HG02610 (cell line): ENCODE measurements at regions not wholly inside any gene's neighbourhood (a gene's known extent, or its start where the extent isn't known, plus 50 kb on each side); places are given as distances from the start of the nearest gene placed in this dataset.
"Not testable (repeated sequence)": the region's sequence is repeated elsewhere in the genome, so short reads cannot be mapped to it uniquely, and the experiment has no call there.

ENCODE experiments used
- ATAC-seq: cut with Tn5 transposase; IDR thresholded peaks from one replicate; pipeline ENCODE4 v1.9.1; 2021; ENCODE audit warnings: mild to moderate bottlenecking, moderate library complexity; ENCODE audit not compliant: unreplicated experiment

DNA sequence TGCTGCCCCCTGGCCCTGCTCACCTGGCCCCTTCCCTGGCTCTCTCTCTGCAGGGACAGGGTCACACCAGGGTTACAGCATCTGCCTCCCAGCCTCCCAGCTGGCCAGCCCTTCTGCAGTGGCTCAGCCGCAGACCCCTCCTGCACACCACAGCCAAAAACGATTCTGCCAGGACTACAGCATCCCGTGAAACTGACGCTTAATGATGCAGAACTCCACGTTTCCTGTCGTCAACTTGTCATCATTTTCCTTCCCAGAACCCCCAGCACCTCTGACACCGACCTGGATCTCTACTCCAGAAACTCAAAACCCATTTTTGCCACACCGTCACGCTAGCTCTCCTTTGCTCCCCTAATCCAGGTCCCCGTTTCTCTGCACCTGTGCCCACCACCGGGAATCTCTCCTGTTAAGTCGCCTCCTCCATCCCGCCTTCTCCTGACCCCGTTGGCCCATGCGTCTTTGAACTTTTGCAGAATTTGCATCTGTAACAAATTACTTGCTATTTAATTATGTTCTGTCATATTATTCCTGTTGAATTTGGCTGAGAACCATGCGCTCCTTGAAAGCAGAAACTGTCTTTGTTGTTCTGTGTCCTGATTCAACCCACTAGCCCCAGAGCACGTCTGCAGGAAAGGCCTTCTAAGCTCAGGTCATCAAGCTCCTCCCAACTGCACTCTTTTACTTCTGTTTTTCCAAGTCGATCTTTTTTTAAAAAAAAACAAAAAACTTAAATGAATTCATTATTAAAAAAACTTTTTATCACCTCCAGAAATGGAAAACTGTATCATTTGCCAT, 173.2 kb upstream of the COPS8 start:
- no peak for ATAC-seq

DNA sequence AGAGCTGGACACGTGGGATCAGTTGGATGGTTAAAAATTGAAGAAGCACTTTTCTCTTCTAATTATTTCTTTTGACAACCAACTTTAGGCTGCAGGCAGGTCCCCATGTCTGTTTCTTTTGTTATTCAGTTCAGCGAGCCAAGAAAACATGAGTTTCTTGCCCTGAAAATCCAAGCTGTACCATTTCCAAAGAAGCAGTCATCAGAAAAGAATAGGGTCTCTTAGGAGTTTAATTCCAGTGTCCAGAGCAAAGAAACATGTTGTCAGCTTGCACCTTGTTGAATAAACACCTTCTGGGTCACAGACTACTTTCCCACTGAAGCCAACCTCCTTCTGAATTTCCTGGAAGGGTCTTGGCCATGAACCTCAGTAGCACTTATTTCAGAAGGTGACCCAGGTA, 170.5 kb upstream of the COPS8 start:
- ATAC-seq, result no peak

GRCh38 chr2:236915726-236916125, 170.0 kb upstream of the COPS8 start:
- ATAC-seq, result no peak

GRCh38 chr2:236916181-236916580, 169.5 kb upstream of the COPS8 start:
- no peak for ATAC-seq

GRCh38 chr2:236916651-236917050, 169.0 kb upstream of the COPS8 start:
- no peak for ATAC-seq

GRCh38 chr2:236917164-236917563, 168.5 kb upstream of the COPS8 start:
- no peak for ATAC-seq

DNA sequence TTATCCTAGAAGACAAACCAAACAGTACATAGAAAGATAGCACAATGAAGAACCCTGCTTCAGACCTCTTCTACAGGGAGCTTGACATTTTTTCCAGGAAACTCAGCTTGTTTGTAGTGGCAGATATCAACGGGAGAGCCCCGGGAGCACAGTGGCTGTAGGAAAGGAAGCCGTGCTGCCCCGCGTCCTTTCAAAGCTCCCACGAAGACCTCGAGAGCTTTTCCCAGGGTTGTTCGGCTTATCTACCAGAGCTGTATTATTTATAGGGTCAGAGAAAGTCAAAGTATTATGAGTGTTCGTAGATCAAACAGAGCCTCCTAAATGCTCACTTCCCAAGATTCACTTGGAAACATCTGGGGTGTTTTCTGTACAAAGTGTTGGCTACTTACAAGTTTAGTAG, 167.1 kb upstream of the COPS8 start:
- ATAC-seq, result no peak

- ATAC-seq, result no peak
Measured at GRCh38 chr2:236919209-236919608, 166.5 kb upstream of the COPS8 start.

DNA sequence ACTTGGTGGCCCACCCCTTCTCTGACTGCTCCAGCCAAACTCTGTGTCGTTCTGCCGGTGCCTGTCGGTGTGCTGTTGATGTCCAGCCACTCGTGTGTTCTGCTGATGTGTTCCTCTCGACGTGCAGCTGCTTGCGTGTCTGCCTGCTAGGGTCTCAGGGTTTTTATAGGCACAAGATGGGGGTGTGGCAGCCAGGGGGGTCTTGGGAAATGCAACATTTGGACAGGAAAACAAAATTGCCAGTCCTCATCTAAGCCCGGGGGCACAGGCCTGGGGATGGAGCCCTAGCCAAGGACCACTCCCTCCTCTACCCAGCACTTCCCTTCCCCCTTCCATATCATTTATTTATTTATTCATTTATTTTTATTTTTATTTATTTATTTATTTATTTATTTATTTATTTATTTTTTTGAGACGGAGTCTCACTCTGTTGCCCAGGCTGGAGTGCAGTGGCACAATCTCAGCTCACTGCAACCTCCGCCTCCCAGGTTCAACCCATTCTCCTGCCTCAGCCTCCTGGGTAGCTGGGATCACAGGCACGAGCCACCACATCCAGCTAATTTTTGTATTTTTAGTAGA, 165.8 kb upstream of the COPS8 start:
- ATAC-seq, result not testable (repeated sequence)

GRCh38 chr2:236922061-236922460, 163.6 kb upstream of the COPS8 start:
- no peak for ATAC-seq

DNA sequence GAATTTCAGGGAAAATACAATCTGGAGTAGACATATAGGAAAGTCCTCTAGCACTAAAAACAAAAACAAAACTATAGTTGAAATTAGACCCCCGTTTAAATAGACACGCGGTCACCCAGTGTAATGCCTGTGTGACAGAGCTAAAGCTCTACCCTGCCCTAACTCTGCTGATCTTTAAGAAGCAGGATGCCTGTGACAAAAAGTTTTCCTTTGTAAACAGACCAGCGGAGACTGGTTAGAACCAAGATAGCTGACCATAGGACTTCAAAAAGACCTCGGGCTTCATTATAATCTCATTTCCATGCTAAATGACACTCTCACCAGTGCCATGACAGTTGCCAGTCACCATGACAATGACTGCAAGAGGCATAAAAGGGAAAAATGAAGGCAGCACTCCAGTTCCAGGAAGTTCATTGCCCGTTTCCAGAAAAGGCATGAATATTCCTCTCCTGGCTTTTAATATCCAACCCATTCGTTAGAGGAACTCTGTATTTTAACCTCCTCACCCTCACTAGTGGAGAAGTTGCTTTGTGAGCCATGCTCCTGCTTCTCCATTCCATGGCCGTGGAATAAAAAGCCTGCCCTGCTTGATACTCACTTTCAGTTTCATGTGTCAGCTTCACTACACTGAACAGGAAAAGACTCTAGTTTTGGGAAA, 157.2 kb upstream of the COPS8 start:
- ATAC-seq, result no peak

- no peak for ATAC-seq
Measured at GRCh38 chr2:236932831-236933361, 152.8 kb upstream of the COPS8 start.

GRCh38 chr2:236934166-236934565, 151.5 kb upstream of the COPS8 start:
- ATAC-seq, result no peak

DNA sequence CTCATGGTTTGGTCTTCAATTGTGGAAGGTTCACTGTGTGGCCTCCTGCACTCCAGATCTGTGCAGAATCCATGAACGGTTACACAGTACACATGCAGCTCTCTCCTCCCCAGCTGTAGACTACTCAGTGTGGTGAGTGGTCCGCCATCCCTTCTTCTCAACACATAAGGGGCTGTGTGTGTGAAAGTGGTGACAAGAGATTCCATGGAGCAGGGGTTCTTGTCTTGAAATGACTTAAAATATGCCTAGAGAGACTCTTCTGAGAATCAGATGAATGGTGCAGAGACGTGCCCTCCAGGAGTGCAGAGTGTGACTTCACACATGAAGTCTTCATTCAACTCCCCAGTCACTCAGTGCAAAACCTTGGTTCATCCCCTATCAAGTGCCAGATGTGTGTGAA, 151.0 kb upstream of the COPS8 start:
- no peak for ATAC-seq

- ATAC-seq, result no peak
Measured at GRCh38 chr2:236935083-236935482, 150.6 kb upstream of the COPS8 start.

DNA sequence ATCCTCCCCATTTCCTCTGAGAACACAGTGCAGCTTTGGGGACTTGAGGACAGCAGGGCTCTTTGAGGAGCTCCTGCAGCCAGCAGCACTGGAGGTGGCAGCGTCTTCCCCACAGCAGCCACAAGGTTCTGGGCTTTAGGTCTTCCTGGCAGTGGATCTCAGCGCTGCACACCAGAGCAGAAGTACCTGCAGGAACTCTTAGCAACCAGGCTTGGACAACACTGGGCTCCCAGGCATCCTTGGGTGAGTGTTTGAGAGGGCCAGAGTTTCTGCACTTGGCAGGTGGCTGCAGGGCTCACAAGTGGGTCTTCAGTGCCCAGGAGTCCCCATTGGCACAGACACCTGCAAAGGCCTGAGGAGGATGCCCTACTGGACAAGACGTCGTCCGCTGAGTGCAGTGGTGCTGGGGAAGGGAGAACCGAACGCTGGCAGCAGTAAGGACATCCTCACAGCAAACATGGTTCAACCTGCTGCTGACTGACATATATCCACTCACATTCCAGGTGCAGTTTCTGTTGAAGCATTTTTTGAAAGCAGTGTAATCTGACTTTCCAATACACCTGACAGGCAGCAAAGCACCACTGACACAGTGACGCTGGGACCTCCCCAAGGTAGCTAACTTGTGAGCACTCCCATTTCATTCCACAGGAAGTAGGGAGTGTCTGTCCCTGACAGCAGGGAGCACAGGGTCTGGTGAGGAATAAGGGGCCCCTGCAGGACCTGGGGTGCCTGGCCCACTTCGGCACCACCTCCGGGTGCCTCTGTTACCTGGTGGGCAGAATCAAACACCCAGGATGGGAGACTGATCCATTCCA, 149.9 kb upstream of the COPS8 start:
- no peak for ATAC-seq

DNA sequence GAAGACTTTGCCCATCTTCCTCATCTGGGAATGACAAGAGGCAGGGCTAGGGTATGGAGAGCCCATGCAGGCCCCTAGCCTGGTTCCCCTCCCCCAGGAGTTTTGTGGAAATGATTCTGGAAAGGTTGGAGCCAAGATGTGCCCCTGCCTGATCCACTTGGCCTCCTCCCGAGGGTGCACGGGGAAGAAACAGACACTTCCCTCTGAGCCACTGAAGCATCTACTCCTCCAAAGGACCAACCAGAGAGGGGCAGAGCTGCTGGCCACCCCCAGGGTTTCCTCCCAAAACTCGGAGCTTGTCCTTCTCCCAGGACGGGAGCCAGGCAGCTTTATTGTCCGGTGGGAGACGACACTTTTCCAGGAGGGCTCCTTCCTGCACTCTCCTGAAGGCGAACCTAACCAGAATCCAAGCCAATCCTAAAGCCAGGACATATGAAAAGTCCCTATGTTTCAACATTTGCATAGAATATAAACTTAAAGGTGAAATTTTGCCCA, 149.2 kb upstream of the COPS8 start:
- no peak for ATAC-seq

DNA sequence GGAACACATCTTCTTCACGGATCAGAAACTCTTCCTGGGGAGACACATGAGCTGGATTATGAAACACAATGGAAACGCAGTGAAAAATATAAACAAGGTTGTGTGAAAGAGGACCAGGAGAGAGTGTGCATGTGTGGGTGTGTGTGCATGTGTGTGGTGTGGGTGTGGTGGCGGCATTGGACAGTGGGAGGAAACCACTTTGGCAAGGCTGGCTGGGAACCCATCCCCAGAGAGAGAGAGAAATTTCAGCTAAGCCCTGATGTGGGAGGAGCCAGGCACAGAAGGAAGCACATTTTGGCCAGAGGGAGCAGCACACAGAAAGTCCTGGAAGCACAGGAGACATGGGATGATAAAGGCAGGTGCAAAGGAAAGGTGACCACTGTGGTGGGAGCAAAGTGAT, 147.6 kb upstream of the COPS8 start:
- ATAC-seq, result no peak

- ATAC-seq, result no peak
Measured at GRCh38 chr2:236939271-236939670, 146.4 kb upstream of the COPS8 start.

DNA sequence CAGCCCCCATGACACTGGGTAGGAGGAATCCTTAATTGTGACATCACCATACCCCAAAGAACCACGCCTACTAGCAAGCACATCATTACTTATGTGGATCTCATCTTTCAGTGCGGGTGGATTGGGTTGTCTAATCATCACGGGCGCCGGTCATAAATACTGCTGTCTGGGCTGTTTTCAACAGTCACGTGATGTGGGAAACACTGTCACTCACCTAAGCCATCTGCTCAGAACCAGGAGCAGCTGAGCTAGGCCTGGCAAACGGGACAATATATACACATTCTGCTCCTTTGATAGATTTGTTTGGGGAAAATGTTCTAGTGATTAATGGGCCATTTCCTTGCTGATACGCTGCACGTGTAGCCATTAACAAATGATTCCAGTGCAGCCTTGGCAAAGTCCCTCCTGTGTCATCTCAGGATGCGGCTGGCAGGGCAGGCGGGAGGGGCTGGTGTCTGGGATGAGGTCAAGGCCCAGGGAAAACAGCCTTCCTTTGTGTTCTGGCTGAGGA, 145.9 kb upstream of the COPS8 start:
- ATAC-seq, result no peak

DNA sequence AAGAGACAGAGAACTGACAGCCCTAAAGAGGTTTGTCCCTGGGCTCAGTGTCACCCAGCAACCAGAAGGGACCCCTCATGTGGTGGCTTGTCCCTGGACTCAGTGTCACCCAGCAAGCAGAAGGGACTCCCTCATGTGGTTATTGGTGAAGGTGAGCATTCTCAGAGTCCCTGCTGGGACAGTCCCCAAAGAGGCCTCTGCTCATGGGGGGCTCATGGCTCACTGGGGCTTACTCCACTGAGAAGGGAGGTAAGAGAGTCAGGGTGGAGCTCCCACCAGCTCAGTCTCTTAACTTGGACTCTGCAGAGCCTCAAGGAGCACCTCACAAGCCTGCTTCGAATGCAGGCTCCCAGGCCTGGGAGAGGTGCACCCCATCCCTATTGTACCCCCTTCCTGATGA, 145.2 kb upstream of the COPS8 start:
- no peak for ATAC-seq
